GM23248 (cell line): ENCODE measurements at regions not wholly inside any gene's neighbourhood (a gene's known extent, or its start where the extent isn't known, plus 50 kb on each side); places are given as distances from the start of the nearest gene placed in this dataset.

Experiments
- EZH2 ChIP-seq: fragments of 200-600 bp; sonication (generic); IDR thresholded peaks from 2 replicates; pipeline ENCODE4 v1.6.1; 2018; ENCODE audit warnings: antibody characterized with exemption, mild to moderate bottlenecking; ENCODE audit not compliant: insufficient read depth, poor library complexity, severe bottlenecking
- EZH2phosphoT487 ChIP-seq: fragments of 200-600 bp; sonication (generic); IDR thresholded peaks from 2 replicates; pipeline ENCODE4 v1.6.1; 2018; ENCODE audit warnings: antibody characterized with exemption, moderate library complexity, mild to moderate bottlenecking, low read depth; ENCODE audit not compliant: insufficient read depth

DNA sequence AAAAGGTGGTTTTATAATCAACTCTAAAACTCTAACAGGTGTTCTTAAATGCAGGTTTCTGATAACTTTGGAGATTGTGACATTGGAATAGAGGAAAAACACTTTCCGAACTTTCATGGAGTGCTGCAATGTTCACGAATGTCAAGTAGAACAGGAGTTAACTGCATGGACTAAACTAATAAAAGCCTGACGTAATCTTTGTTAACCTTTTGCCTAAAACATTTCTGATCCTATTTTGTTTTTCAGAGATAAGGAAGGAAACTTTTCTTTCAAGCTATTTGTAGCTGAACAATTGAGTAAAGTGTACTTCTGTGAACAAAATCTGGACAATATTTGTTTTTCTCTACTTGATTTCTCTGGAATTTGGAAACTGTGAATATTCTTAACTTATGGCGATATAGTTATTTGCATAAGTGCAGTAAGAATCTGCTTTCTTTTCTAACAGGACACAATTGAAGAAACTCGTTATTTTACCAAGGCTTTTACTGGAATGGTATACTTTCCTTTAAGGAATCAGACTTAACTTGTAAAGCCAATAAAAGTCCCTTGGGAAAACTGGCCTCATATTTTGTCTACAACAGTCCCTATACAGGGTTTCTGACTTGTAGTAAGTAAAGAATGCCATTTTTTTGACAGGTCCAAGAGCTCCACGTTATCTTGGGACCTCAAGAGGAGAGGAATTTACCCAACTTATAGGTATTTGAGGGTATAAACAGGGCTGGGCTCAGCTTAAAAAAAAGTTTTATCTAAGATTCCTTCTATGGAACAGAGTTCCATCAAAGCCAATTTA, 154.7 kb downstream of the NXNL2 start:
- TF ChIP-seq EZH2phosphoT487 (no peak), EZH2 (no peak)
